NT2/D1 (cell line): ENCODE measurements at regions not wholly inside any gene's neighbourhood (a gene's known extent, or its start where the extent isn't known, plus 50 kb on each side); places are given as distances from the start of the nearest gene placed in this dataset.

Experiments used
- SUZ12 ChIP-seq: IDR thresholded peaks from 2 replicates; pipeline ENCODE4 v1.6.1; 2011; ENCODE audit not compliant: insufficient read length, insufficient read depth; ENCODE audit errors: extremely low read depth
- YY1 ChIP-seq: IDR thresholded peaks from 2 replicates; pipeline ENCODE4 v1.6.1; 2011; ENCODE audit not compliant: insufficient read length, insufficient read depth
- ZNF274 ChIP-seq: IDR thresholded peaks from 2 replicates; pipeline ENCODE4 v1.6.1; 2011; ENCODE audit warnings: mild to moderate bottlenecking, low read depth, low read length

DNA sequence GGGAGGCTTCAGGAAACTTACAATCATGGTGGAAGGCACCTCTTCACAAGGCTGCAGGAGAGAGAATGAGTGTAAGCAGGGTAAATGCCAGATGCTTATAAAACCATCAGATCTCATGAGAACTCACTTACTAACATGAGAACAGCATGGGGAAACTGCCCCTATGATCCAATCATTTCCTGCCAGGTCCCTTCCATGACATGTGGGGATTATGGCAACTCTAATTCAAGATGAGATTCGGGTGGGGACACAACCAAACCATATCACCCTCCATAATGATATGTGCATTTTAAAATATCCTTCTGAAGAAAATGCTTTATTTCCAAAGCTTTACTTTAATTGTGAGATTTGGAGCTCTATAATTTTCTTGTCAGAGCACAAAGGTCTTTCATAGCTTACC is 154.1 kb upstream of the CENPW start:
- no peak for TF ChIP-seq SUZ12
- TF ChIP-seq ZNF274: no peak
- no peak for TF ChIP-seq YY1
